H1 (cell line): ENCODE measurements at regions not wholly inside any gene's neighbourhood (a gene's known extent, or its start where the extent isn't known, plus 50 kb on each side); places are given as distances from the start of the nearest gene placed in this dataset.

ENCODE experiments used
- EGR1 ChIP-seq: IDR thresholded peaks from 2 replicates; pipeline ENCODE4 v1.6.1; 2011; ENCODE audit warnings: low read depth, low read length, borderline replicate concordance
- EP300 ChIP-seq, 2 experiments: IDR thresholded peaks; 1 replicate in 1 of 2; 2 replicates in 1 of 2; pipeline ENCODE4 v1.6.1; 2011 to 2012; ENCODE audit warnings: low read depth in 2 of 2, low read length in 2 of 2, mild to moderate bottlenecking in 2 of 2, borderline replicate concordance in 1 of 2, inconsistent platforms in 1 of 2, moderate library complexity in 1 of 2
- EZH2 ChIP-seq: fragments of 200-600 bp; sonication (generic); IDR thresholded peaks from 2 replicates; pipeline ENCODE4 v1.7.1; 2012; ENCODE audit warnings: low read depth, mild to moderate bottlenecking, moderate library complexity, low read length, inconsistent platforms; ENCODE audit not compliant: severe bottlenecking
- TF ChIP-seq, protein P1 (sequence below), 3 experiments: IDR thresholded peaks; 1 replicate in 2 of 3; 2 replicates in 1 of 3; pipeline versions ENCODE4 v1.5.1 to v1.6.1; 2011; ENCODE audit warnings: low read length in 3 of 3, mild to moderate bottlenecking in 3 of 3, inconsistent platforms in 2 of 3, low read depth in 1 of 3, moderate library complexity in 1 of 3; ENCODE audit not compliant: insufficient read depth in 1 of 3; ENCODE audit errors: control extremely low read depth in 1 of 3

DNA sequence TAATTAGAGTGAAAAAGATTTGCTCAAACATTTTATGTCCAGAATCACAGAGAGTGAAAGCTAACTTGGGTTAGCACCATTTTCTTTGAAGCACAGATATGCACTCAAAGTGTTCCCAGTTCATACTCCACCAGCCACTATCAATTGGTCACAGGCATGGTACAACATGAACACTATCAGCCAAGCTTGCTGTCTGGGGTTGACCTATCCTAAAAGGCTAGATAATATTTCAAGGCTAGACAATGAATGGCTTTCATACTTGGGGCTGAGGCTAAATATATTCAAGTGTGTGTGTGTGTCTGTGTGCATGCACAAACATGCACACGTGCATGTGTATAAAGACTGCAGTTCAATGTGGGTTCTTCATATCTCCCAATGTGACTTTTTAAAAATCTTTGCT is 783.0 kb upstream of the GJE1 start:
- TF ChIP-seq, protein P1, sequence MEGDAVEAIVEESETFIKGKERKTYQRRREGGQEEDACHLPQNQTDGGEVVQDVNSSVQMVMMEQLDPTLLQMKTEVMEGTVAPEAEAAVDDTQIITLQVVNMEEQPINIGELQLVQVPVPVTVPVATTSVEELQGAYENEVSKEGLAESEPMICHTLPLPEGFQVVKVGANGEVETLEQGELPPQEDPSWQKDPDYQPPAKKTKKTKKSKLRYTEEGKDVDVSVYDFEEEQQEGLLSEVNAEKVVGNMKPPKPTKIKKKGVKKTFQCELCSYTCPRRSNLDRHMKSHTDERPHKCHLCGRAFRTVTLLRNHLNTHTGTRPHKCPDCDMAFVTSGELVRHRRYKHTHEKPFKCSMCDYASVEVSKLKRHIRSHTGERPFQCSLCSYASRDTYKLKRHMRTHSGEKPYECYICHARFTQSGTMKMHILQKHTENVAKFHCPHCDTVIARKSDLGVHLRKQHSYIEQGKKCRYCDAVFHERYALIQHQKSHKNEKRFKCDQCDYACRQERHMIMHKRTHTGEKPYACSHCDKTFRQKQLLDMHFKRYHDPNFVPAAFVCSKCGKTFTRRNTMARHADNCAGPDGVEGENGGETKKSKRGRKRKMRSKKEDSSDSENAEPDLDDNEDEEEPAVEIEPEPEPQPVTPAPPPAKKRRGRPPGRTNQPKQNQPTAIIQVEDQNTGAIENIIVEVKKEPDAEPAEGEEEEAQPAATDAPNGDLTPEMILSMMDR (IDR thresholded peaks at IDR 0.05; ENCODE audit: control extremely low read depth in 1 of 3, insufficient read depth in 1 of 3, low read depth in 1 of 3, low read length in 3 of 3) = no peak
- no peak for TF ChIP-seq EZH2
- TF ChIP-seq EP300 (IDR thresholded peaks at IDR 0.05; ENCODE audit: borderline replicate concordance in 1 of 2, low read depth in 2 of 2, low read length in 2 of 2) = no peak
- no peak for TF ChIP-seq EGR1
